GM23338 (cell line): ENCODE measurements at regions not wholly inside any gene's neighbourhood (a gene's known extent, or its start where the extent isn't known, plus 50 kb on each side); places are given as distances from the start of the nearest gene placed in this dataset.

Source experiments
- ATAC-seq: fragments of 200-7000 bp; cut with Tn5 transposase; 3 replicates; pipeline ENCODE4 v1.9.1; 2020
- DNase-seq: peaks from one replicate; pipeline ENCODE4 v3.0.0-alpha.2; 2015; ENCODE audit warnings: low spot score
- H2AFZ ChIP-seq: fragments of 200-600 bp; sonication (generic); 2 replicates; pipeline ENCODE4 v1.8.0; 2016; ENCODE audit warnings: antibody characterized with exemption, mild to moderate bottlenecking, moderate library complexity
- H3F3A ChIP-seq: fragments of 200-600 bp; sonication (generic); replicated peaks from 2 replicates; pipeline ENCODE4 v1.8.0; 2017; ENCODE audit warnings: antibody characterized with exemption, mixed run types, low read depth
- H3K27ac ChIP-seq: fragments of 200-600 bp; sonication (generic); 2 replicates; pipeline ENCODE4 v1.6.1; 2016; ENCODE audit warnings: low read depth
- H3K27me3 ChIP-seq: fragments of 200-600 bp; sonication (generic); 2 replicates; pipeline ENCODE4 v1.8.0; 2016; ENCODE audit warnings: mild to moderate bottlenecking, mixed run types, moderate library complexity; ENCODE audit not compliant: insufficient read depth
- H3K36me3 ChIP-seq: fragments of 200-600 bp; sonication (generic); 2 replicates; pipeline ENCODE4 v1.8.0; 2016; ENCODE audit warnings: mild to moderate bottlenecking; ENCODE audit not compliant: insufficient read depth
- H3K4me1 ChIP-seq: fragments of 200-600 bp; sonication (generic); 2 replicates; pipeline ENCODE4 v1.8.0; 2016; ENCODE audit warnings: mild to moderate bottlenecking, moderate library complexity; ENCODE audit not compliant: insufficient read depth
- H3K4me2 ChIP-seq: fragments of 200-600 bp; sonication (generic); 2 replicates; pipeline ENCODE4 v1.7.1; 2017; ENCODE audit warnings: mixed run types
- H3K4me3 ChIP-seq: fragments of 200-600 bp; sonication (generic); 2 replicates; pipeline ENCODE4 v1.6.1; 2016; ENCODE audit warnings: mixed run types
- H3K79me2 ChIP-seq: fragments of 200-600 bp; sonication (generic); replicated peaks from 2 replicates; pipeline ENCODE4 v1.8.0; 2017; ENCODE audit warnings: mild to moderate bottlenecking; ENCODE audit not compliant: insufficient read depth
- H3K9me2 ChIP-seq: fragments of 200-600 bp; sonication (generic); 2 replicates; pipeline ENCODE4 v1.8.0; 2017; ENCODE audit not compliant: insufficient read depth
- H4K20me1 ChIP-seq: fragments of 200-600 bp; sonication (generic); replicated peaks from 2 replicates; pipeline ENCODE4 v1.8.0; 2017; ENCODE audit warnings: mild to moderate bottlenecking; ENCODE audit not compliant: insufficient read depth
- H3K27ac Mint-ChIP-seq: 2 replicates; pipeline ENCODE4 v1.8.0; 2020; ENCODE audit warnings: inconsistent platforms, mild to moderate bottlenecking, moderate library complexity, mixed read lengths
- H3K27me3 Mint-ChIP-seq: 3 replicates; pipeline ENCODE4 v1.8.0; 2022; ENCODE audit warnings: low read depth, mild to moderate bottlenecking, moderate library complexity, mixed read lengths, inconsistent platforms; ENCODE audit not compliant: insufficient read depth, poor library complexity
- H3K36me3 Mint-ChIP-seq: 3 replicates; pipeline ENCODE4 v1.8.0; 2021; ENCODE audit warnings: low read depth, mild to moderate bottlenecking, inconsistent platforms, moderate library complexity, mixed read lengths
- H3K4me1 Mint-ChIP-seq: 3 replicates; pipeline ENCODE4 v1.8.0; 2020; ENCODE audit warnings: mild to moderate bottlenecking, inconsistent platforms, mixed read lengths
- H3K4me3 Mint-ChIP-seq: 3 replicates; pipeline ENCODE4 v1.8.0; 2021; ENCODE audit warnings: moderate library complexity, mild to moderate bottlenecking, inconsistent platforms, mixed read lengths
- H3K9me3 Mint-ChIP-seq: 3 replicates; pipeline ENCODE4 v1.8.0; 2020; ENCODE audit warnings: moderate library complexity, mild to moderate bottlenecking, inconsistent platforms, mixed read lengths
- CREB1 ChIP-seq: fragments of 250-450 bp; sonication (Bioruptor Pico); IDR thresholded peaks from 2 replicates; pipeline ENCODE4 v1.5.0; 2020; ENCODE audit warnings: low read depth, mild to moderate bottlenecking, moderate library complexity
- EZH2 ChIP-seq: fragments of 200-600 bp; sonication (generic); IDR thresholded peaks from one replicate; pipeline ENCODE4 v1.8.0; 2017; ENCODE audit warnings: antibody characterized with exemption, mild to moderate bottlenecking, low read depth; ENCODE audit not compliant: unreplicated experiment
- EZH2phosphoT487 ChIP-seq: fragments of 200-600 bp; sonication (generic); IDR thresholded peaks from one replicate; pipeline ENCODE4 v1.8.1; 2018; ENCODE audit warnings: antibody characterized with exemption; ENCODE audit not compliant: unreplicated experiment
- NANOG ChIP-seq: IDR thresholded peaks from 2 replicates; pipeline ENCODE4 v1.6.1; 2016; ENCODE audit warnings: antibody characterized with exemption, borderline replicate concordance
- POLR2AphosphoS5 ChIP-seq: IDR thresholded peaks from 2 replicates; pipeline ENCODE4 v1.6.1; 2016; ENCODE audit warnings: antibody characterized with exemption, low read depth
- STAT1 ChIP-seq: IDR thresholded peaks from one replicate; pipeline ENCODE4 v1.6.1; 2016; ENCODE audit warnings: antibody characterized with exemption; ENCODE audit not compliant: unreplicated experiment
- ZNF331 ChIP-seq: fragments of 250-450 bp; sonication (Bioruptor Pico); IDR thresholded peaks from 2 replicates; pipeline ENCODE4 v1.5.0; 2020; ENCODE audit warnings: low read depth, mild to moderate bottlenecking, moderate library complexity
- TF ChIP-seq, protein P1 (sequence below): fragments of 250-450 bp; sonication (Bioruptor Pico); IDR thresholded peaks from 2 replicates; pipeline ENCODE4 v1.5.0; 2020; ENCODE audit warnings: mild to moderate bottlenecking, moderate library complexity
- TF ChIP-seq, protein P2 (sequence below): IDR thresholded peaks from 2 replicates; pipeline ENCODE4 v1.6.1; 2016; ENCODE audit warnings: antibody characterized with exemption

DNA sequence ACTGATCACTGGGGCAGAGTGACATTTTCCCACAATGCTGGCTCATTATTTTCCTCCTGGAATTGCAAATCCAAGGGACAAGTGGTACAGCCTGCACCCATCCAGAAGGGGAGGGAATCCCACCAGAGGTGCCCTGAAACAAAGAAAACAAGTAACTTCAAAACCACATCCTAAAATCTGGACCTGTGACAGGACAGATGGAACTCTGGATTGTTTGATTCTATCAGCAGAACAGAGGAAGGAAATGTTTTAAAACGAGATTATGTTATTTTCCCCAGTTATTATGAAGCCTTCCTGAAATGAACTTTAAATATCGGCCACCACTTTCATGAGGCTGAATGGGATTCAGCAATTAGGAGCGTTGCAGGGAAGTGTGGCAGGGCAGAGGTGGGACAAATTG, 62.2 kb upstream of the ECHDC3 start (continued):
- TF ChIP-seq, protein P1, sequence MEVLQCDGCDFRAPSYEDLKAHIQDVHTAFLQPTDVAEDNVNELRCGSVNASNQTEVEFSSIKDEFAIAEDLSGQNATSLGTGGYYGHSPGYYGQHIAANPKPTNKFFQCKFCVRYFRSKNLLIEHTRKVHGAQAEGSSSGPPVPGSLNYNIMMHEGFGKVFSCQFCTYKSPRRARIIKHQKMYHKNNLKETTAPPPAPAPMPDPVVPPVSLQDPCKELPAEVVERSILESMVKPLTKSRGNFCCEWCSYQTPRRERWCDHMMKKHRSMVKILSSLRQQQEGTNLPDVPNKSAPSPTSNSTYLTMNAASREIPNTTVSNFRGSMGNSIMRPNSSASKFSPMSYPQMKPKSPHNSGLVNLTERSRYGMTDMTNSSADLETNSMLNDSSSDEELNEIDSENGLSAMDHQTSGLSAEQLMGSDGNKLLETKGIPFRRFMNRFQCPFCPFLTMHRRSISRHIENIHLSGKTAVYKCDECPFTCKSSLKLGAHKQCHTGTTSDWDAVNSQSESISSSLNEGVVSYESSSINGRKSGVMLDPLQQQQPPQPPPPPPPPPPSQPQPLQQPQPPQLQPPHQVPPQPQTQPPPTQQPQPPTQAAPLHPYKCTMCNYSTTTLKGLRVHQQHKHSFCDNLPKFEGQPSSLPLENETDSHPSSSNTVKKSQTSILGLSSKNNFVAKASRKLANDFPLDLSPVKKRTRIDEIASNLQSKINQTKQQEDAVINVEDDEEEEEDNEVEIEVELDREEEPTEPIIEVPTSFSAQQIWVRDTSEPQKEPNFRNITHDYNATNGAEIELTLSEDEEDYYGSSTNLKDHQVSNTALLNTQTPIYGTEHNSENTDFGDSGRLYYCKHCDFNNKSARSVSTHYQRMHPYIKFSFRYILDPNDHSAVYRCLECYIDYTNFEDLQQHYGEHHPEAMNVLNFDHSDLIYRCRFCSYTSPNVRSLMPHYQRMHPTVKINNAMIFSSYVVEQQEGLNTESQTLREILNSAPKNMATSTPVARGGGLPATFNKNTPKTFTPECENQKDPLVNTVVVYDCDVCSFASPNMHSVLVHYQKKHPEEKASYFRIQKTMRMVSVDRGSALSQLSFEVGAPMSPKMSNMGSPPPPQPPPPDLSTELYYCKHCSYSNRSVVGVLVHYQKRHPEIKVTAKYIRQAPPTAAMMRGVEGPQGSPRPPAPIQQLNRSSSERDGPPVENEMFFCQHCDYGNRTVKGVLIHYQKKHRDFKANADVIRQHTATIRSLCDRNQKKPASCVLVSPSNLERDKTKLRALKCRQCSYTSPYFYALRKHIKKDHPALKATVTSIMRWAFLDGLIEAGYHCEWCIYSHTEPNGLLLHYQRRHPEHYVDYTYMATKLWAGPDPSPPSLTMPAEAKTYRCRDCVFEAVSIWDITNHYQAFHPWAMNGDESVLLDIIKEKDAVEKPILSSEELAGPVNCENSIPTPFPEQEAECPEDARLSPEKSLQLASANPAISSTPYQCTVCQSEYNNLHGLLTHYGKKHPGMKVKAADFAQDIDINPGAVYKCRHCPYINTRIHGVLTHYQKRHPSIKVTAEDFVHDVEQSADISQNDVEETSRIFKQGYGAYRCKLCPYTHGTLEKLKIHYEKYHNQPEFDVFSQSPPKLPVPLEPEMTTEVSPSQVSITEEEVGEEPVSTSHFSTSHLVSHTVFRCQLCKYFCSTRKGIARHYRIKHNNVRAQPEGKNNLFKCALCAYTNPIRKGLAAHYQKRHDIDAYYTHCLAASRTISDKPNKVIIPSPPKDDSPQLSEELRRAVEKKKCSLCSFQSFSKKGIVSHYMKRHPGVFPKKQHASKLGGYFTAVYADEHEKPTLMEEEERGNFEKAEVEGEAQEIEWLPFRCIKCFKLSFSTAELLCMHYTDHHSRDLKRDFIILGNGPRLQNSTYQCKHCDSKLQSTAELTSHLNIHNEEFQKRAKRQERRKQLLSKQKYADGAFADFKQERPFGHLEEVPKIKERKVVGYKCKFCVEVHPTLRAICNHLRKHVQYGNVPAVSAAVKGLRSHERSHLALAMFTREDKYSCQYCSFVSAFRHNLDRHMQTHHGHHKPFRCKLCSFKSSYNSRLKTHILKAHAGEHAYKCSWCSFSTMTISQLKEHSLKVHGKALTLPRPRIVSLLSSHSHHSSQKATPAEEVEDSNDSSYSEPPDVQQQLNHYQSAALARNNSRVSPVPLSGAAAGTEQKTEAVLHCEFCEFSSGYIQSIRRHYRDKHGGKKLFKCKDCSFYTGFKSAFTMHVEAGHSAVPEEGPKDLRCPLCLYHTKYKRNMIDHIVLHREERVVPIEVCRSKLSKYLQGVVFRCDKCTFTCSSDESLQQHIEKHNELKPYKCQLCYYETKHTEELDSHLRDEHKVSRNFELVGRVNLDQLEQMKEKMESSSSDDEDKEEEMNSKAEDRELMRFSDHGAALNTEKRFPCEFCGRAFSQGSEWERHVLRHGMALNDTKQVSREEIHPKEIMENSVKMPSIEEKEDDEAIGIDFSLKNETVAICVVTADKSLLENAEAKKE: no peak
- no peak for TF ChIP-seq ZNF331 (CRISPR knock-in tag)
- no peak for TF ChIP-seq STAT1
- no peak for TF ChIP-seq NANOG
- no peak for TF ChIP-seq EZH2
- no peak for TF ChIP-seq POLR2AphosphoS5
- TF ChIP-seq EZH2phosphoT487: no peak

DNA sequence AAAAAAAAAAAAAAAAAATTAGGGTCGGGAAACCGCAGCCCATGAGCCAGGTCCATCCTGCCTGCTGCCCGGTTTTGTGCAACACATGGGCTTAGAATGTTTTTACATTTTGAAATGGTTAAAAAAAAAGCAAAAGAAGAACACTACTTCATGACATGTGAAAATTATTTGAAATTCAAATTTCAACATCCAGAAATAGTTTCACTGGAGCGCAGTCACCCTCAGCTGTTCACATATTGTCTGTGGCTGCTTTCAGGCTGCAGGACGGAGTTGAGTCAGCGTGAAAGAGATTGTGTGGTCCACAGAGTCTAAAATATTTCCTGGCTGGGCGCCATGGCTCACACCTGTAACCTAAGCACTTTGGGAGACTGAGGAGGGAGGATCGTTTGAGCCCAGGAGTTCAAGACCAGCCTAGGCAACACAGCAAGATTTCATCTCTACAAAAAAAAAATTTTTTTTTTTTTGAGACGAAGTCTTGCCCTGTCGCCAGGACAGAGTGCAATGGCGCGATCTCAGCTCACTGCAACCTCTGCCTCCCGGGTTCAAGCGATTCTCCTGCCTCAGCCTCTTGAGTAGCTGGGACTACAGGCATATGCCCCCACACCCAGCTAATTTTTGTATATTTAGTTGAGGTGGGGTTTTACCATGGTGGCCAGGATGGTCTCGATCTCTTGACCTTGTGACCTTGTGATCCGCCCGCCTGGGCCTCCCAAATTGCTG, 63.9 kb upstream of the ECHDC3 start:
- H3F3A ChIP-seq: no peaks in the 10 kb centered on the region
- H3K4me3 Mint-ChIP-seq: no peak overlapping the region
- no peak overlapping the region for H3K4me2 ChIP-seq
- no peak overlapping the region for H3K27ac Mint-ChIP-seq
- H2AFZ ChIP-seq: no peak overlapping the region
- H3K27ac ChIP-seq: no peak overlapping the region
- no peaks in the 10 kb centered on the region for H3K79me2 ChIP-seq
- ATAC-seq (no peak), DNase-seq (no peak)
- H3K9me2 ChIP-seq: no peaks in the 10 kb centered on the region
- no peaks in the 10 kb centered on the region for H3K27me3 ChIP-seq
- no peaks in the 10 kb centered on the region; the same call in 1 of the 2 replicates for H4K20me1 ChIP-seq
- H3K4me1 Mint-ChIP-seq: no peaks in the 10 kb centered on the region
- H3K4me1 ChIP-seq: no peaks in the 10 kb centered on the region
- no peaks in the 10 kb centered on the region for H3K36me3 Mint-ChIP-seq
- no peaks in the 10 kb centered on the region for H3K27me3 Mint-ChIP-seq
- no peaks in the 10 kb centered on the region for H3K36me3 ChIP-seq
- H3K4me3 ChIP-seq: no peak overlapping the region
- H3K9me3 Mint-ChIP-seq: no peaks in the 10 kb centered on the region
- TF ChIP-seq, protein P1: no peak
- TF ChIP-seq, protein P2, sequence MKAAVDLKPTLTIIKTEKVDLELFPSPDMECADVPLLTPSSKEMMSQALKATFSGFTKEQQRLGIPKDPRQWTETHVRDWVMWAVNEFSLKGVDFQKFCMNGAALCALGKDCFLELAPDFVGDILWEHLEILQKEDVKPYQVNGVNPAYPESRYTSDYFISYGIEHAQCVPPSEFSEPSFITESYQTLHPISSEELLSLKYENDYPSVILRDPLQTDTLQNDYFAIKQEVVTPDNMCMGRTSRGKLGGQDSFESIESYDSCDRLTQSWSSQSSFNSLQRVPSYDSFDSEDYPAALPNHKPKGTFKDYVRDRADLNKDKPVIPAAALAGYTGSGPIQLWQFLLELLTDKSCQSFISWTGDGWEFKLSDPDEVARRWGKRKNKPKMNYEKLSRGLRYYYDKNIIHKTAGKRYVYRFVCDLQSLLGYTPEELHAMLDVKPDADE: no peak
- TF ChIP-seq STAT1 (no peak), ZNF331 (CRISPR knock-in tag) (no peak), CREB1 (CRISPR knock-in tag) (no peak)
